Natural killer cell (primary cell): ENCODE measurements at regions not wholly inside any gene's neighbourhood (a gene's known extent, or its start where the extent isn't known, plus 50 kb on each side); places are given as distances from the start of the nearest gene placed in this dataset.

Experiments
- ATAC-seq, 3 donors: fragments of 150-1000 bp in 2 of 3; fragments of 200-7000 bp in 1 of 3; cut with Tn5 transposase; 1 replicate in 1 of 3; 2 replicates in 2 of 3; pipeline ENCODE4 v1.10.0; 2021; ENCODE audit warnings: mild to moderate bottlenecking in 2 of 3, moderate library complexity in 2 of 3
- DNase-seq, 2 donors: peaks; one replicate each; pipeline versions ENCODE4 v3.0.0 to v3.0.0-alpha.2; 2013 to 2021; ENCODE audit warnings: mixed read lengths in 1 of 2
- H3K27ac ChIP-seq: one replicate; pipeline ENCODE4 v1.5.1; 2013; ENCODE audit warnings: mild to moderate bottlenecking, low read length
- H3K27me3 ChIP-seq: one replicate; pipeline ENCODE4 v1.6.1; 2013; ENCODE audit warnings: low read length; ENCODE audit not compliant: control insufficient read depth, insufficient read depth
- H3K36me3 ChIP-seq: one replicate; pipeline ENCODE4 v1.6.1; 2013; ENCODE audit warnings: low read length; ENCODE audit not compliant: control insufficient read depth, insufficient read depth
- H3K4me1 ChIP-seq: one replicate; pipeline ENCODE4 v1.6.1; 2013; ENCODE audit warnings: low read length; ENCODE audit not compliant: control insufficient read depth, insufficient read depth
- H3K4me3 ChIP-seq: one replicate; pipeline ENCODE4 v1.5.1; 2013; ENCODE audit warnings: low read length
- H3K9me3 ChIP-seq: one replicate; pipeline ENCODE4 v1.6.1; 2013; ENCODE audit warnings: low read length; ENCODE audit not compliant: control insufficient read depth, insufficient read depth
- H3K27ac Mint-ChIP-seq, 2 donors: one replicate each; pipeline ENCODE4 v1.8.0; 2022; ENCODE audit warnings: mild to moderate bottlenecking in 2 of 2, mixed read lengths in 2 of 2, moderate library complexity in 1 of 2
- H3K27me3 Mint-ChIP-seq, 2 donors: one replicate each; pipeline ENCODE4 v1.8.0; 2022; ENCODE audit warnings: low read depth in 2 of 2, mixed read lengths in 2 of 2
- H3K36me3 Mint-ChIP-seq: one replicate; pipeline ENCODE4 v1.8.0; 2022; ENCODE audit warnings: mixed read lengths
- H3K4me1 Mint-ChIP-seq, 2 donors: one replicate each; pipeline ENCODE4 v1.8.0; 2022; ENCODE audit warnings: mixed read lengths in 2 of 2
- H3K4me3 Mint-ChIP-seq: one replicate; pipeline ENCODE4 v1.8.0; 2022; ENCODE audit warnings: mild to moderate bottlenecking, moderate library complexity, mixed read lengths
- H3K9me3 Mint-ChIP-seq, 2 donors: one replicate each; pipeline ENCODE4 v1.8.0; 2022; ENCODE audit warnings: mixed read lengths in 2 of 2
- WGBS: methylation state at CpG from one replicate; pipeline ENCODE4 v1.1.7; 2013; ENCODE audit warnings: missing lambda C conversion rate; ENCODE audit not compliant: insufficient coverage; 5-methylcytosine and 5-hydroxymethylcytosine counted together
- intact Hi-C: fragments of 100-400 bp; cut with micrococcal nuclease; formaldehyde crosslinking; loops from one replicate; pipeline ENCODE4 v1.14.2; 2022
- TF ChIP-seq, protein P1 (sequence below): fragments of 200-600 bp; IDR thresholded peaks from one replicate; pipeline ENCODE4 v1.8.0; 2022; ENCODE audit warnings: antibody characterized with exemption

- Mint-ChIP-seq H3K9me3 (no peaks in the 10 kb centered on the region), H3K27me3 (peaks cover 8% of the 10 kb centered on the region in 2 donors), H3K27ac (no peak overlapping the region), H3K4me1 (no peaks in the 10 kb centered on the region), H3K36me3 (no peaks in the 10 kb centered on the region), H3K4me3 (no peak overlapping the region)
- no peaks in the 10 kb centered on the region for H3K9me3 ChIP-seq
- H3K27me3 ChIP-seq, result no peaks in the 10 kb centered on the region
- intact Hi-C loops, result no loop called here
- no peaks in the 10 kb centered on the region for H3K36me3 ChIP-seq
- H3K4me1 ChIP-seq, result no peaks in the 10 kb centered on the region
- WGBS, result 89% methylated on average over 18 of the region's 18 CpGs
- no peak overlapping the region for H3K4me3 ChIP-seq
- ATAC-seq (no peak), DNase-seq (no peak)
- TF ChIP-seq, protein P1, sequence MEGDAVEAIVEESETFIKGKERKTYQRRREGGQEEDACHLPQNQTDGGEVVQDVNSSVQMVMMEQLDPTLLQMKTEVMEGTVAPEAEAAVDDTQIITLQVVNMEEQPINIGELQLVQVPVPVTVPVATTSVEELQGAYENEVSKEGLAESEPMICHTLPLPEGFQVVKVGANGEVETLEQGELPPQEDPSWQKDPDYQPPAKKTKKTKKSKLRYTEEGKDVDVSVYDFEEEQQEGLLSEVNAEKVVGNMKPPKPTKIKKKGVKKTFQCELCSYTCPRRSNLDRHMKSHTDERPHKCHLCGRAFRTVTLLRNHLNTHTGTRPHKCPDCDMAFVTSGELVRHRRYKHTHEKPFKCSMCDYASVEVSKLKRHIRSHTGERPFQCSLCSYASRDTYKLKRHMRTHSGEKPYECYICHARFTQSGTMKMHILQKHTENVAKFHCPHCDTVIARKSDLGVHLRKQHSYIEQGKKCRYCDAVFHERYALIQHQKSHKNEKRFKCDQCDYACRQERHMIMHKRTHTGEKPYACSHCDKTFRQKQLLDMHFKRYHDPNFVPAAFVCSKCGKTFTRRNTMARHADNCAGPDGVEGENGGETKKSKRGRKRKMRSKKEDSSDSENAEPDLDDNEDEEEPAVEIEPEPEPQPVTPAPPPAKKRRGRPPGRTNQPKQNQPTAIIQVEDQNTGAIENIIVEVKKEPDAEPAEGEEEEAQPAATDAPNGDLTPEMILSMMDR, result no peak
- H3K27ac ChIP-seq, result no peak overlapping the region
Measured at GRCh38 chr7:73918926-73919693, 58.2 kb downstream of the TMEM270 start.

- TF ChIP-seq, protein P1, result no peak
- Histone ChIP-seq H3K27ac (no peak overlapping the region), H3K4me3 (no peak overlapping the region), H3K4me1 (no peaks in the 10 kb centered on the region), H3K9me3 (no peaks in the 10 kb centered on the region), H3K36me3 (no peaks in the 10 kb centered on the region), H3K27me3 (no peaks in the 10 kb centered on the region)
- WGBS, result 88% methylated on average over 8 of the region's 9 CpGs
- Mint-ChIP-seq H3K27ac (no peak overlapping the region), H3K4me3 (no peak overlapping the region), H3K4me1 (no peaks in the 10 kb centered on the region), H3K27me3 (peaks cover 5 to 8% of the 10 kb centered on the region in 2 donors), H3K9me3 (no peaks in the 10 kb centered on the region), H3K36me3 (no peaks in the 10 kb centered on the region)
- ATAC-seq, result no peak
- intact Hi-C loops, result no loop called here
- DNase-seq, result no peak
Measured at GRCh38 chr7:73919694-73920375, 58.9 kb downstream of the TMEM270 start.

DNA sequence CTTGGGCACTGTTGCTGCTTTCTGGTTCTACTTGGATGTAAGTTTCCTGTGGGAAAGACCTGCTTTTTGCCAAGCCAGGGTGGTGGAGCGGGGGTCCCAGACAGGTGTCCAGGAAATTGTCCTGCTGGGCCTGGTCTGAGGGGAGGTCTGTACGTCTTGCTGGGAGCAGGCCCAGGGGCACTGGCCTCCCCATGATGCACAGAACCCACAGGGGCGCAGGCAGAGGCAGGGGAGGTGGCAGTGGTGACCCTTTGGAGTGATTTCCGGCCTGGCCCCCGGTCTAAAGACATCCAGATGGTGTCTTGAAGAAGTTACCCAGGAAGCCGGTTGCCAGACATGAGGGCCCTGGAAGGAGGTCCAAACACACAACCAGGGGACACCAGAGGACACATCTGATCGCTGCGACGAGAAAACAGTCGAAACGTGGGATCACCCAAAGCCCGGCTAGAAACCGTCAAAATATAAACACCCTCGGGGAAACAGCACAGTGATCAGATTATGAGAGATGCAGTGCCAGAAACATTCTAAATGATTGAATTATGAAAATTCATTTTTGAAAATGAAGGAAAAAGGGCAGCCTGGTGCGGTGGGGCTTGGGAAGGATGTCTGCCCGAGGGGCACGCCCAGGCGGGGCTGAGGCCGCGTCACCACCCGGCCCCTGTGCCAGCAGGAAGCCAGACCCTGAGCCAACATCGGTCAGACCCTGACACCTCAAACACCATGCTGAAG lies 59.6 kb downstream of the TMEM270 start:
- no peaks in the 10 kb centered on the region for H3K36me3 Mint-ChIP-seq
- H3K4me1 Mint-ChIP-seq, result no peaks in the 10 kb centered on the region
- DNase-seq, result no peak
- intact Hi-C loops, result no loop called here
- Histone ChIP-seq H3K36me3 (no peaks in the 10 kb centered on the region), H3K27ac (no peak overlapping the region), H3K4me3 (no peak overlapping the region), H3K9me3 (no peaks in the 10 kb centered on the region), H3K4me1 (no peaks in the 10 kb centered on the region), H3K27me3 (no peaks in the 10 kb centered on the region)
- ATAC-seq, result no peak
- TF ChIP-seq, protein P1, result no peak
- H3K9me3 Mint-ChIP-seq, result no peaks in the 10 kb centered on the region
- H3K4me3 Mint-ChIP-seq, result no peak overlapping the region
- WGBS, result 88% methylated on average over 22 of the region's 22 CpGs
- no peak overlapping the region for H3K27ac Mint-ChIP-seq
- H3K27me3 Mint-ChIP-seq, result peaks cover 0 to 8% of the 10 kb centered on the region in 2 donors
